ENCODE measurements at regions not wholly inside any gene's neighbourhood (a gene's known extent, or its start where the extent isn't known, plus 50 kb on each side); places are given as distances from the start of the nearest gene placed in this dataset.

- no peak for DNase-seq
- no peaks in the 10 kb centered on the region for H3K36me3 Mint-ChIP-seq
- H3K27me3 Mint-ChIP-seq: peaks cover 21% of the 10 kb centered on the region
- H3K27ac Mint-ChIP-seq: no peak overlapping the region
- no peaks in the 10 kb centered on the region for H3K9me3 Mint-ChIP-seq
- CTCF ChIA-PET: no interaction called here
- H3K4me3 Mint-ChIP-seq: no peak overlapping the region
- no peaks in the 10 kb centered on the region for H3K4me1 Mint-ChIP-seq
Observed at GRCh38 chr7:28231176-28231575, 50.6 kb upstream of the JAZF1 start.

GRCh38 chr7:28236560-28236959, 56.0 kb upstream of the JAZF1 start:
- Mint-ChIP-seq H3K9me3 (no peaks in the 10 kb centered on the region), H3K27ac (no peak overlapping the region), H3K36me3 (no peaks in the 10 kb centered on the region), H3K4me3 (no peak overlapping the region), H3K4me1 (peaks cover 5% of the 10 kb centered on the region), H3K27me3 (peaks cover 24% of the 10 kb centered on the region)
- DNase-seq: no peak
- CTCF ChIA-PET: no interaction called here

GRCh38 chr7:28237363-28237762, 56.8 kb upstream of the JAZF1 start:
- Mint-ChIP-seq H3K27me3 (peaks cover 24% of the 10 kb centered on the region), H3K27ac (no peak overlapping the region), H3K9me3 (no peaks in the 10 kb centered on the region), H3K4me3 (no peak overlapping the region), H3K36me3 (no peaks in the 10 kb centered on the region), H3K4me1 (peaks cover 5% of the 10 kb centered on the region)
- DNase-seq: no peak
- CTCF ChIA-PET: no interaction called here

- Mint-ChIP-seq H3K27me3 (peaks cover 16% of the 10 kb centered on the region), H3K4me1 (peaks cover 5% of the 10 kb centered on the region), H3K36me3 (no peaks in the 10 kb centered on the region), H3K27ac (no peak overlapping the region), H3K9me3 (no peaks in the 10 kb centered on the region), H3K4me3 (no peak overlapping the region)
- CTCF ChIA-PET: no interaction called here
- DNase-seq: no peak
Observed at GRCh38 chr7:28239823-28240204, 59.2 kb upstream of the JAZF1 start.

GRCh38 chr7:28240481-28240880, 59.9 kb upstream of the JAZF1 start:
- peaks cover 14% of the 10 kb centered on the region for H3K27me3 Mint-ChIP-seq

GRCh38 chr7:28243861-28244260, 63.3 kb upstream of the JAZF1 start:
- Mint-ChIP-seq H3K27me3 (peaks cover 4% of the 10 kb centered on the region), H3K27ac (no peak overlapping the region), H3K4me3 (no peak overlapping the region), H3K4me1 (peaks cover 5% of the 10 kb centered on the region), H3K36me3 (no peaks in the 10 kb centered on the region), H3K9me3 (no peaks in the 10 kb centered on the region)
- CTCF ChIA-PET: no interaction called here
- no peak for DNase-seq

More at GRCh38 chr7:28240481-28240880, 59.9 kb upstream of the JAZF1 start:
- Mint-ChIP-seq H3K4me3 (no peak overlapping the region), H3K9me3 (no peaks in the 10 kb centered on the region), H3K4me1 (peaks cover 5% of the 10 kb centered on the region), H3K27ac (no peak overlapping the region), H3K36me3 (no peaks in the 10 kb centered on the region)
- CTCF ChIA-PET: no interaction called here
- no peak for DNase-seq

GRCh38 chr7:28245123-28245878, 64.7 kb upstream of the JAZF1 start:
- CTCF ChIA-PET: no interaction called here
- no peaks in the 10 kb centered on the region for H3K36me3 Mint-ChIP-seq
- no peaks in the 10 kb centered on the region for H3K9me3 Mint-ChIP-seq
- DNase-seq: no peak
- H3K4me3 Mint-ChIP-seq: no peak overlapping the region
- H3K4me1 Mint-ChIP-seq: no peaks in the 10 kb centered on the region
- H3K27me3 Mint-ChIP-seq: peaks cover 4% of the 10 kb centered on the region
- H3K27ac Mint-ChIP-seq: no peak overlapping the region

GRCh38 chr7:28246921-28247461, 66.4 kb upstream of the JAZF1 start:
- no peak for DNase-seq
- Mint-ChIP-seq H3K9me3 (no peaks in the 10 kb centered on the region), H3K27me3 (peaks cover 4% of the 10 kb centered on the region), H3K36me3 (no peaks in the 10 kb centered on the region), H3K4me1 (no peaks in the 10 kb centered on the region), H3K27ac (no peak overlapping the region), H3K4me3 (no peak overlapping the region)
- CTCF ChIA-PET: interaction anchor here (1.1 kb wide), 1 partner anchor 12 kb away, joined by 3 read pairs; no protein-coding TSS in a partner anchor

GRCh38 chr7:28258240-28258639, 77.6 kb upstream of the JAZF1 start:
- no peak overlapping the region for H3K4me3 Mint-ChIP-seq
- H3K4me1 Mint-ChIP-seq: no peaks in the 10 kb centered on the region
- DNase-seq: no peak
- no peaks in the 10 kb centered on the region for H3K9me3 Mint-ChIP-seq
- H3K27ac Mint-ChIP-seq: no peak overlapping the region
- H3K36me3 Mint-ChIP-seq: no peaks in the 10 kb centered on the region
- peaks cover 21% of the 10 kb centered on the region for H3K27me3 Mint-ChIP-seq
- CTCF ChIA-PET: no interaction called here

- no peaks in the 10 kb centered on the region for H3K36me3 Mint-ChIP-seq
- peaks cover 25% of the 10 kb centered on the region for H3K27me3 Mint-ChIP-seq
- DNase-seq: no peak
- no peaks in the 10 kb centered on the region for H3K9me3 Mint-ChIP-seq
- no peak overlapping the region for H3K27ac Mint-ChIP-seq
- no peak overlapping the region for H3K4me3 Mint-ChIP-seq
- no peaks in the 10 kb centered on the region for H3K4me1 Mint-ChIP-seq
- CTCF ChIA-PET: no interaction called here
Observed at GRCh38 chr7:28260969-28261368, 80.4 kb upstream of the JAZF1 start.

- DNase-seq: no peak
- Mint-ChIP-seq H3K4me1 (no peaks in the 10 kb centered on the region), H3K27ac (no peak overlapping the region), H3K27me3 (peaks cover 21% of the 10 kb centered on the region), H3K4me3 (no peak overlapping the region), H3K9me3 (no peaks in the 10 kb centered on the region), H3K36me3 (no peaks in the 10 kb centered on the region)
- CTCF ChIA-PET: interaction anchor here (0.6 kb wide), 1 partner anchor 648 kb away, joined by 3 read pairs; no protein-coding TSS in a partner anchor
Observed at GRCh38 chr7:28263622-28264271, 83.2 kb upstream of the JAZF1 start.

- Mint-ChIP-seq H3K27ac (no peak overlapping the region), H3K4me3 (no peak overlapping the region), H3K27me3 (peaks cover 10% of the 10 kb centered on the region), H3K9me3 (no peaks in the 10 kb centered on the region), H3K36me3 (no peaks in the 10 kb centered on the region), H3K4me1 (no peaks in the 10 kb centered on the region)
- no peak for DNase-seq
- CTCF ChIA-PET: no interaction called here
Observed at GRCh38 chr7:28266402-28266801, 85.8 kb upstream of the JAZF1 start.

GRCh38 chr7:28267012-28267411, 86.4 kb upstream of the JAZF1 start:
- no peaks in the 10 kb centered on the region for H3K9me3 Mint-ChIP-seq
- peaks cover 4% of the 10 kb centered on the region for H3K27me3 Mint-ChIP-seq
- H3K36me3 Mint-ChIP-seq: no peaks in the 10 kb centered on the region
- H3K4me1 Mint-ChIP-seq: no peaks in the 10 kb centered on the region
- H3K4me3 Mint-ChIP-seq: no peak overlapping the region
- H3K27ac Mint-ChIP-seq: no peak overlapping the region
- DNase-seq: no peak
- CTCF ChIA-PET: no interaction called here

GRCh38 chr7:28269700-28270361, 89.2 kb upstream of the JAZF1 start:
- peaks cover 9% of the 10 kb centered on the region for H3K27me3 Mint-ChIP-seq
- H3K4me1 Mint-ChIP-seq: no peaks in the 10 kb centered on the region
- H3K4me3 Mint-ChIP-seq: no peak overlapping the region
- H3K9me3 Mint-ChIP-seq: peaks cover 4% of the 10 kb centered on the region
- CTCF ChIA-PET: no interaction called here
- no peaks in the 10 kb centered on the region for H3K36me3 Mint-ChIP-seq
- no peak overlapping the region for H3K27ac Mint-ChIP-seq
- no peak for DNase-seq

GRCh38 chr7:28270536-28270935, 89.9 kb upstream of the JAZF1 start:
- H3K27me3 Mint-ChIP-seq: peaks cover 9% of the 10 kb centered on the region
- no peak overlapping the region for H3K4me3 Mint-ChIP-seq
- DNase-seq: no peak
- no peak overlapping the region for H3K27ac Mint-ChIP-seq
- no peaks in the 10 kb centered on the region for H3K4me1 Mint-ChIP-seq
- peaks cover 4% of the 10 kb centered on the region for H3K9me3 Mint-ChIP-seq
- CTCF ChIA-PET: no interaction called here
- no peaks in the 10 kb centered on the region for H3K36me3 Mint-ChIP-seq
